GM12891 (cell line): ENCODE measurements at regions not wholly inside any gene's neighbourhood (a gene's known extent, or its start where the extent isn't known, plus 50 kb on each side); places are given as distances from the start of the nearest gene placed in this dataset.

Experiments used
- DNase-seq: peaks from one replicate; pipeline ENCODE4 v3.0.0; 2011; ENCODE audit warnings: low spot score; ENCODE audit not compliant: insufficient read length
- FAIRE-seq: peaks from 2 replicates; lab custom pipeline; 2011; peaks lifted over from hg19 to GRCh38; lab: Jason Lieb, UNC
- PAX5 ChIP-seq: IDR thresholded peaks from 2 replicates; pipeline ENCODE4 v1.6.1; 2011; ENCODE audit warnings: low read length, moderate library complexity, mild to moderate bottlenecking; ENCODE audit not compliant: insufficient read depth, severe bottlenecking
- POLR2A ChIP-seq: IDR thresholded peaks from 2 replicates; pipeline ENCODE4 v1.6.1; 2011; ENCODE audit warnings: low read depth, low read length, control low read depth
- POLR2AphosphoS5 ChIP-seq: IDR thresholded peaks from 2 replicates; pipeline ENCODE4 v1.6.1; 2011; ENCODE audit warnings: low read depth, low read length, control low read depth
- POU2F2 ChIP-seq: IDR thresholded peaks from 2 replicates; pipeline ENCODE4 v1.6.1; 2011; ENCODE audit warnings: low read depth, mild to moderate bottlenecking, control low read depth, low read length, moderate library complexity
- SPI1 ChIP-seq: IDR thresholded peaks from 2 replicates; pipeline ENCODE4 v1.6.1; 2011; ENCODE audit warnings: low read depth, low read length, control low read depth
- TAF1 ChIP-seq: IDR thresholded peaks from 2 replicates; pipeline ENCODE4 v1.6.1; 2011; ENCODE audit warnings: low read depth, low read length, control low read depth

- DNase-seq (no peak), FAIRE-seq (no peak)
- TF ChIP-seq TAF1, result no peak
Observed at GRCh38 chr4:180225977-180226376, 2017.2 kb upstream of the TENM3 start.

GRCh38 chr4:180234730-180235129 lies 2008.5 kb upstream of the TENM3 start:
- TF ChIP-seq SPI1 (no peak), PAX5 (no peak), TAF1 (no peak), POU2F2 (no peak), POLR2AphosphoS5 (no peak), POLR2A (no peak)
- FAIRE-seq (no peak), DNase-seq (no peak)

GRCh38 chr4:180240670-180241069 lies 2002.5 kb upstream of the TENM3 start:
- FAIRE-seq (no peak), DNase-seq (no peak)
- no peak for TF ChIP-seq TAF1

GRCh38 chr4:180253419-180253818 lies 1989.8 kb upstream of the TENM3 start:
- no peak for DNase-seq

GRCh38 chr4:180261346-180261745 lies 1981.9 kb upstream of the TENM3 start:
- FAIRE-seq, result no peak
- TF ChIP-seq POU2F2 (no peak), POLR2A (no peak), PAX5 (no peak), SPI1 (no peak), POLR2AphosphoS5 (no peak), TAF1 (no peak)
- no peak for DNase-seq

More at GRCh38 chr4:180253419-180253818, 1989.8 kb upstream of the TENM3 start:
- no peak for FAIRE-seq
- TF ChIP-seq SPI1 (no peak), POU2F2 (no peak), POLR2A (no peak)

- TF ChIP-seq SPI1 (no peak), PAX5 (no peak), POLR2A (no peak), POLR2AphosphoS5 (no peak), POU2F2 (no peak), TAF1 (no peak)
- DNase-seq (no peak), FAIRE-seq (no peak)
Observed at GRCh38 chr4:180280076-180280475, 1963.1 kb upstream of the TENM3 start.

GRCh38 chr4:180280726-180281297 lies 1962.4 kb upstream of the TENM3 start:
- DNase-seq (no peak), FAIRE-seq (no peak)
- TF ChIP-seq PAX5 (no peak), TAF1 (no peak), POU2F2 (no peak), POLR2A (no peak), SPI1 (no peak), POLR2AphosphoS5 (no peak)

- no peak for FAIRE-seq
- TF ChIP-seq POLR2A, result no peak
- no peak for TF ChIP-seq TAF1
- TF ChIP-seq SPI1, result no peak
- no peak for TF ChIP-seq POLR2AphosphoS5
- no peak for TF ChIP-seq POU2F2
- TF ChIP-seq PAX5, result no peak
- DNase-seq, result no peak
Observed at GRCh38 chr4:180281724-180282123, 1961.5 kb upstream of the TENM3 start.

- TF ChIP-seq POLR2AphosphoS5, result no peak
- no peak for FAIRE-seq
- no peak for DNase-seq
Observed at GRCh38 chr4:180284267-180284666, 1958.9 kb upstream of the TENM3 start.

- FAIRE-seq (no peak), DNase-seq (no peak)
- TF ChIP-seq POLR2AphosphoS5, result no peak
- TF ChIP-seq PAX5, result no peak
- no peak for TF ChIP-seq POLR2A
- TF ChIP-seq POU2F2, result no peak
- no peak for TF ChIP-seq TAF1
- no peak for TF ChIP-seq SPI1
Observed at GRCh38 chr4:180285796-180286195, 1957.4 kb upstream of the TENM3 start.

- DNase-seq (no peak), FAIRE-seq (no peak)
- TF ChIP-seq POLR2A, result no peak
- TF ChIP-seq POU2F2, result no peak
- TF ChIP-seq SPI1, result no peak
Observed at GRCh38 chr4:180292339-180292738, 1950.9 kb upstream of the TENM3 start.
